ENCODE measurements at regions not wholly inside any gene's neighbourhood (a gene's known extent, or its start where the extent isn't known, plus 50 kb on each side); places are given as distances from the start of the nearest gene placed in this dataset.

DNA sequence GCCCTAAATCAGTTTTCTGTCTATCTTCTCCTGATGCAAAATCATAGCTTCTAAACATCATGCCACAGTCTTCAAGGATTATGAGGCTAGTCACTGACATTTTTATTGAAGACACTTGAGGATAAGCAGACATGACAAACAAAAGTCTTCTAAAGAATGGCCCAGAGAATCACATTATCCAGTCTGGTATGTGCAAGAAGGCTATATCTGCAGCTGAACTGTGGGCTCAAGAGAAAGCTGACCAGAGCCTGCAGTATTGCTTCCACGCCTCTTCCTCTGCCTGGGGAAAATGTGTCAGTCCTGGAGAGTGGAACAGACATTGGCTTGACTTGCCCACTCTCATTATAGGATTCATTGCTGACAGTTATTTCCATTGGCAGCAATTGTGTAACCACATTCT lies 553.5 kb downstream of the SPOCK3 start:
- TF ChIP-seq, protein P1, sequence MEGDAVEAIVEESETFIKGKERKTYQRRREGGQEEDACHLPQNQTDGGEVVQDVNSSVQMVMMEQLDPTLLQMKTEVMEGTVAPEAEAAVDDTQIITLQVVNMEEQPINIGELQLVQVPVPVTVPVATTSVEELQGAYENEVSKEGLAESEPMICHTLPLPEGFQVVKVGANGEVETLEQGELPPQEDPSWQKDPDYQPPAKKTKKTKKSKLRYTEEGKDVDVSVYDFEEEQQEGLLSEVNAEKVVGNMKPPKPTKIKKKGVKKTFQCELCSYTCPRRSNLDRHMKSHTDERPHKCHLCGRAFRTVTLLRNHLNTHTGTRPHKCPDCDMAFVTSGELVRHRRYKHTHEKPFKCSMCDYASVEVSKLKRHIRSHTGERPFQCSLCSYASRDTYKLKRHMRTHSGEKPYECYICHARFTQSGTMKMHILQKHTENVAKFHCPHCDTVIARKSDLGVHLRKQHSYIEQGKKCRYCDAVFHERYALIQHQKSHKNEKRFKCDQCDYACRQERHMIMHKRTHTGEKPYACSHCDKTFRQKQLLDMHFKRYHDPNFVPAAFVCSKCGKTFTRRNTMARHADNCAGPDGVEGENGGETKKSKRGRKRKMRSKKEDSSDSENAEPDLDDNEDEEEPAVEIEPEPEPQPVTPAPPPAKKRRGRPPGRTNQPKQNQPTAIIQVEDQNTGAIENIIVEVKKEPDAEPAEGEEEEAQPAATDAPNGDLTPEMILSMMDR (tag by site-specific recombination; IDR thresholded peaks at IDR 0.05) = no peak
- TF ChIP-seq, protein P2, sequence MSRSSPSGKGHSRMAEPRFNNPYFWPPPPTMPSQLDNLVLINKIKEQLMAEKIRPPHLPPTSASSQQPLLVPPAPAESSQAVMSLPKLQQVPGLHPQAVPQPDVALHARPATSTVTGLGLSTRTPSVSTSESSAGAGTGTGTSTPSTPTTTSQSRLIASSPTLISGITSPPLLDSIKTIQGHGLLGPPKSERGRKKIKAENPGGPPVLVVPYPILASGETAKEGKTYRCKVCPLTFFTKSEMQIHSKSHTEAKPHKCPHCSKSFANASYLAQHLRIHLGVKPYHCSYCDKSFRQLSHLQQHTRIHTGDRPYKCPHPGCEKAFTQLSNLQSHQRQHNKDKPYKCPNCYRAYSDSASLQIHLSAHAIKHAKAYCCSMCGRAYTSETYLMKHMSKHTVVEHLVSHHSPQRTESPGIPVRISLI (tag by site-specific recombination; IDR thresholded peaks at IDR 0.05) = no peak
- TF ChIP-seq, protein P3, sequence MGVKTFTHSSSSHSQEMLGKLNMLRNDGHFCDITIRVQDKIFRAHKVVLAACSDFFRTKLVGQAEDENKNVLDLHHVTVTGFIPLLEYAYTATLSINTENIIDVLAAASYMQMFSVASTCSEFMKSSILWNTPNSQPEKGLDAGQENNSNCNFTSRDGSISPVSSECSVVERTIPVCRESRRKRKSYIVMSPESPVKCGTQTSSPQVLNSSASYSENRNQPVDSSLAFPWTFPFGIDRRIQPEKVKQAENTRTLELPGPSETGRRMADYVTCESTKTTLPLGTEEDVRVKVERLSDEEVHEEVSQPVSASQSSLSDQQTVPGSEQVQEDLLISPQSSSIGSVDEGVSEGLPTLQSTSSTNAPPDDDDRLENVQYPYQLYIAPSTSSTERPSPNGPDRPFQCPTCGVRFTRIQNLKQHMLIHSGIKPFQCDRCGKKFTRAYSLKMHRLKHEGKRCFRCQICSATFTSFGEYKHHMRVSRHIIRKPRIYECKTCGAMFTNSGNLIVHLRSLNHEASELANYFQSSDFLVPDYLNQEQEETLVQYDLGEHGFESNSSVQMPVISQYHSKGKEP (tag by site-specific recombination; IDR thresholded peaks at IDR 0.05) = no peak
- TF ChIP-seq ZBTB7A (tag by site-specific recombination; IDR thresholded peaks at IDR 0.05; ENCODE audit: low read depth) (no peak), SCRT2 (tag by site-specific recombination; IDR thresholded peaks at IDR 0.05) (no peak), ZNF76 (tag by site-specific recombination; IDR thresholded peaks at IDR 0.05; ENCODE audit: borderline replicate concordance, low read depth) (no peak), ZNF274 (IDR thresholded peaks at IDR 0.05; ENCODE audit: low read length) (no peak), ZNF274 (tag by site-specific recombination; IDR thresholded peaks at IDR 0.05; ENCODE audit: borderline replicate concordance) (no peak), ZNF184 (tag by site-specific recombination; IDR thresholded peaks at IDR 0.05) (no peak), ZNF24 (tag by site-specific recombination; IDR thresholded peaks at IDR 0.05) (no peak)
- TF ChIP-seq, protein P4, sequence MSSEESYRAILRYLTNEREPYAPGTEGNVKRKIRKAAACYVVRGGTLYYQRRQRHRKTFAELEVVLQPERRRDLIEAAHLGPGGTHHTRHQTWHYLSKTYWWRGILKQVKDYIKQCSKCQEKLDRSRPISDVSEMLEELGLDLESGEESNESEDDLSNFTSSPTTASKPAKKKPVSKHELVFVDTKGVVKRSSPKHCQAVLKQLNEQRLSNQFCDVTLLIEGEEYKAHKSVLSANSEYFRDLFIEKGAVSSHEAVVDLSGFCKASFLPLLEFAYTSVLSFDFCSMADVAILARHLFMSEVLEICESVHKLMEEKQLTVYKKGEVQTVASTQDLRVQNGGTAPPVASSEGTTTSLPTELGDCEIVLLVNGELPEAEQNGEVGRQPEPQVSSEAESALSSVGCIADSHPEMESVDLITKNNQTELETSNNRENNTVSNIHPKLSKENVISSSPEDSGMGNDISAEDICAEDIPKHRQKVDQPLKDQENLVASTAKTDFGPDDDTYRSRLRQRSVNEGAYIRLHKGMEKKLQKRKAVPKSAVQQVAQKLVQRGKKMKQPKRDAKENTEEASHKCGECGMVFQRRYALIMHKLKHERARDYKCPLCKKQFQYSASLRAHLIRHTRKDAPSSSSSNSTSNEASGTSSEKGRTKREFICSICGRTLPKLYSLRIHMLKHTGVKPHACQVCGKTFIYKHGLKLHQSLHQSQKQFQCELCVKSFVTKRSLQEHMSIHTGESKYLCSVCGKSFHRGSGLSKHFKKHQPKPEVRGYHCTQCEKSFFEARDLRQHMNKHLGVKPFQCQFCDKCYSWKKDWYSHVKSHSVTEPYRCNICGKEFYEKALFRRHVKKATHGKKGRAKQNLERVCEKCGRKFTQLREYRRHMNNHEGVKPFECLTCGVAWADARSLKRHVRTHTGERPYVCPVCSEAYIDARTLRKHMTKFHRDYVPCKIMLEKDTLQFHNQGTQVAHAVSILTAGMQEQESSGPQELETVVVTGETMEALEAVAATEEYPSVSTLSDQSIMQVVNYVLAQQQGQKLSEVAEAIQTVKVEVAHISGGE (tag by site-specific recombination; conservative IDR thresholded peaks at IDR 0.05; ENCODE audit: low read depth) = no peak
- TF ChIP-seq, protein P5, sequence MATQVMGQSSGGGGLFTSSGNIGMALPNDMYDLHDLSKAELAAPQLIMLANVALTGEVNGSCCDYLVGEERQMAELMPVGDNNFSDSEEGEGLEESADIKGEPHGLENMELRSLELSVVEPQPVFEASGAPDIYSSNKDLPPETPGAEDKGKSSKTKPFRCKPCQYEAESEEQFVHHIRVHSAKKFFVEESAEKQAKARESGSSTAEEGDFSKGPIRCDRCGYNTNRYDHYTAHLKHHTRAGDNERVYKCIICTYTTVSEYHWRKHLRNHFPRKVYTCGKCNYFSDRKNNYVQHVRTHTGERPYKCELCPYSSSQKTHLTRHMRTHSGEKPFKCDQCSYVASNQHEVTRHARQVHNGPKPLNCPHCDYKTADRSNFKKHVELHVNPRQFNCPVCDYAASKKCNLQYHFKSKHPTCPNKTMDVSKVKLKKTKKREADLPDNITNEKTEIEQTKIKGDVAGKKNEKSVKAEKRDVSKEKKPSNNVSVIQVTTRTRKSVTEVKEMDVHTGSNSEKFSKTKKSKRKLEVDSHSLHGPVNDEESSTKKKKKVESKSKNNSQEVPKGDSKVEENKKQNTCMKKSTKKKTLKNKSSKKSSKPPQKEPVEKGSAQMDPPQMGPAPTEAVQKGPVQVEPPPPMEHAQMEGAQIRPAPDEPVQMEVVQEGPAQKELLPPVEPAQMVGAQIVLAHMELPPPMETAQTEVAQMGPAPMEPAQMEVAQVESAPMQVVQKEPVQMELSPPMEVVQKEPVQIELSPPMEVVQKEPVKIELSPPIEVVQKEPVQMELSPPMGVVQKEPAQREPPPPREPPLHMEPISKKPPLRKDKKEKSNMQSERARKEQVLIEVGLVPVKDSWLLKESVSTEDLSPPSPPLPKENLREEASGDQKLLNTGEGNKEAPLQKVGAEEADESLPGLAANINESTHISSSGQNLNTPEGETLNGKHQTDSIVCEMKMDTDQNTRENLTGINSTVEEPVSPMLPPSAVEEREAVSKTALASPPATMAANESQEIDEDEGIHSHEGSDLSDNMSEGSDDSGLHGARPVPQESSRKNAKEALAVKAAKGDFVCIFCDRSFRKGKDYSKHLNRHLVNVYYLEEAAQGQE (tag by site-specific recombination; IDR thresholded peaks at IDR 0.05) = no peak
- TF ChIP-seq, protein P6, sequence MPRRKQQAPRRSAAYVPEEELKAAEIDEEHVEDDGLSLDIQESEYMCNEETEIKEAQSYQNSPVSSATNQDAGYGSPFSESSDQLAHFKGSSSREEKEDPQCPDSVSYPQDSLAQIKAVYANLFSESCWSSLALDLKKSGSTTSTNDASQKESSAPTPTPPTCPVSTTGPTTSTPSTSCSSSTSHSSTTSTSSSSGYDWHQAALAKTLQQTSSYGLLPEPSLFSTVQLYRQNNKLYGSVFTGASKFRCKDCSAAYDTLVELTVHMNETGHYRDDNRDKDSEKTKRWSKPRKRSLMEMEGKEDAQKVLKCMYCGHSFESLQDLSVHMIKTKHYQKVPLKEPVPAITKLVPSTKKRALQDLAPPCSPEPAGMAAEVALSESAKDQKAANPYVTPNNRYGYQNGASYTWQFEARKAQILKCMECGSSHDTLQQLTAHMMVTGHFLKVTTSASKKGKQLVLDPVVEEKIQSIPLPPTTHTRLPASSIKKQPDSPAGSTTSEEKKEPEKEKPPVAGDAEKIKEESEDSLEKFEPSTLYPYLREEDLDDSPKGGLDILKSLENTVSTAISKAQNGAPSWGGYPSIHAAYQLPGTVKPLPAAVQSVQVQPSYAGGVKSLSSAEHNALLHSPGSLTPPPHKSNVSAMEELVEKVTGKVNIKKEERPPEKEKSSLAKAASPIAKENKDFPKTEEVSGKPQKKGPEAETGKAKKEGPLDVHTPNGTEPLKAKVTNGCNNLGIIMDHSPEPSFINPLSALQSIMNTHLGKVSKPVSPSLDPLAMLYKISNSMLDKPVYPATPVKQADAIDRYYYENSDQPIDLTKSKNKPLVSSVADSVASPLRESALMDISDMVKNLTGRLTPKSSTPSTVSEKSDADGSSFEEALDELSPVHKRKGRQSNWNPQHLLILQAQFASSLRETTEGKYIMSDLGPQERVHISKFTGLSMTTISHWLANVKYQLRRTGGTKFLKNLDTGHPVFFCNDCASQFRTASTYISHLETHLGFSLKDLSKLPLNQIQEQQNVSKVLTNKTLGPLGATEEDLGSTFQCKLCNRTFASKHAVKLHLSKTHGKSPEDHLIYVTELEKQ (tag by site-specific recombination; IDR thresholded peaks at IDR 0.05; ENCODE audit: borderline replicate concordance) = no peak
